Panc1 (cell line): ENCODE measurements at regions not wholly inside any gene's neighbourhood (a gene's known extent, or its start where the extent isn't known, plus 50 kb on each side); places are given as distances from the start of the nearest gene placed in this dataset.

Experiments used
- ATAC-seq: fragments of 200-7000 bp; cut with Tn5 transposase; 2 replicates; pipeline ENCODE4 v1.9.1; 2020; ENCODE audit warnings: mild to moderate bottlenecking, moderate library complexity
- BruUV-seq: library from RNA; stranded (reverse); fragments of 400-500 nt; replicated peaks from 2 replicates; lab custom pipeline; 2021; lab: Mats Ljungman, UMichigan
- CTCF ChIA-PET: fragments of 300-600 bp; sonication (Branson Sonifier 250); formaldehyde crosslinking; loops from one replicate; lab custom pipeline; 2022; ENCODE audit warnings: antibody characterized with exemption; lab: Charles Lee
- POLR2A ChIA-PET: fragments of 300-600 bp; sonication (Branson Sonifier 250); formaldehyde crosslinking; loops from one replicate; lab custom pipeline; 2022; ENCODE audit warnings: antibody characterized with exemption; lab: Charles Lee
- DNase-seq: peaks from one replicate; pipeline ENCODE4 v3.0.0-alpha.2; 2010; ENCODE audit warnings: low read depth, low spot score
- H3K27ac ChIP-seq: 2 replicates; pipeline ENCODE4 v1.5.1; 2011; ENCODE audit warnings: mild to moderate bottlenecking, low read length, inconsistent platforms
- H3K27me3 ChIP-seq: fragments of 200-500 bp; sonication (Bioruptor generic); 2 replicates; pipeline ENCODE4 v1.6.0; 2014; ENCODE audit warnings: low read length, inconsistent platforms; ENCODE audit not compliant: control insufficient read depth, insufficient read depth
- H3K36me3 ChIP-seq: fragments of 200-500 bp; sonication (Bioruptor generic); 2 replicates; pipeline ENCODE4 v1.5.1; 2014; ENCODE audit warnings: inconsistent platforms, mild to moderate bottlenecking, low read length, moderate library complexity; ENCODE audit not compliant: control insufficient read depth, insufficient read depth
- H3K4me1 ChIP-seq: 2 replicates; pipeline ENCODE4 v1.5.1; 2011; ENCODE audit warnings: inconsistent platforms, mild to moderate bottlenecking, low read length, moderate library complexity; ENCODE audit not compliant: control insufficient read depth, insufficient read depth
- H3K4me3 ChIP-seq, 2 experiments: 2 replicates each; pipeline ENCODE4 v1.5.1; 2011 to 2012; ENCODE audit warnings: low read depth in 2 of 2, low read length in 2 of 2, mild to moderate bottlenecking in 2 of 2, inconsistent platforms in 1 of 2, moderate library complexity in 1 of 2
- H3K9me3 ChIP-seq: fragments of 200-500 bp; sonication (Bioruptor generic); 2 replicates; pipeline ENCODE4 v1.5.1; 2014; ENCODE audit warnings: low read depth, mild to moderate bottlenecking, inconsistent platforms, low read length, moderate library complexity; ENCODE audit not compliant: control insufficient read depth, insufficient read depth
- POLR2AphosphoS5 ChIP-seq: IDR thresholded peaks from 2 replicates; pipeline ENCODE4 v1.6.1; 2012; ENCODE audit warnings: mild to moderate bottlenecking, low read depth, low read length, moderate library complexity
- SIN3A ChIP-seq: IDR thresholded peaks from 2 replicates; pipeline ENCODE4 v1.6.1; 2012; ENCODE audit warnings: low read depth, mild to moderate bottlenecking, low read length, moderate library complexity, borderline replicate concordance; ENCODE audit not compliant: insufficient read depth
- TCF7L2 ChIP-seq: IDR thresholded peaks from 2 replicates; pipeline ENCODE4 v1.6.1; 2011; ENCODE audit warnings: mild to moderate bottlenecking, low read depth, low read length, inconsistent platforms
- in situ Hi-C: cut with HindIII; loops from 2 replicates; pipeline ENCODE4 v1.10.0; 2016; ENCODE audit warnings: low sequenced_read_pairs, low pct_unique_long_range_greater_than_20kb
- intact Hi-C: fragments of 100-400 bp; cut with micrococcal nuclease; formaldehyde crosslinking; loops from one replicate; pipeline ENCODE4 v1.10.0; 2022; ENCODE audit not compliant: unreplicated experiment
- TF ChIP-seq, protein P1 (sequence below), 2 experiments: IDR thresholded peaks; 2 replicates each; pipeline ENCODE4 v1.6.1; 2011 to 2012; ENCODE audit warnings: low read depth in 2 of 2, control low read depth in 1 of 2, low read length in 1 of 2, mild to moderate bottlenecking in 1 of 2, moderate library complexity in 1 of 2; ENCODE audit not compliant: insufficient read depth in 1 of 2
- TF ChIP-seq, protein P2 (sequence below): fragments of 450-650 bp; IDR thresholded peaks from 2 replicates; pipeline ENCODE4 v1.5.1; 2017; ENCODE audit warnings: mild to moderate bottlenecking

DNA sequence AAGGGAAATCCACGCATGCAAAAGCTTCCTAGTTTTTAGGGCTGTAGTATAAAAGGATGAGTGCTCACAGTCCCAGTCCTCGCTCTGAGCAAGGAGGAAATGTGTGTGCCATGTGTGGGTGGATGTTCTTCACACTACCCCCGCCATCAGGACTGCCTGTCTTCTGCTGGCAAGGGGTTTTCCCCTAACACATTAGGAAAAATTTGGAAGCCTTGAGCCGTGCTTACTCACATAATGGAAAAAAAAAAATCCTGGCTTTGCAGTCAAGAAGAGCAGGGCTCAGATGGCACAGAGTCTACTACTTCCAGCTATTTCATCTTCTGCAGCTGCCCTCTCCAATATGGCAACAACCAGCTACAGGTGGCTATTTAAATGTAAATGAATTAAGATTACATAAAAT lies 363.1 kb downstream of the PLPP3 start:
- POLR2A ChIA-PET: no interaction called here
- TF ChIP-seq, protein P1, sequence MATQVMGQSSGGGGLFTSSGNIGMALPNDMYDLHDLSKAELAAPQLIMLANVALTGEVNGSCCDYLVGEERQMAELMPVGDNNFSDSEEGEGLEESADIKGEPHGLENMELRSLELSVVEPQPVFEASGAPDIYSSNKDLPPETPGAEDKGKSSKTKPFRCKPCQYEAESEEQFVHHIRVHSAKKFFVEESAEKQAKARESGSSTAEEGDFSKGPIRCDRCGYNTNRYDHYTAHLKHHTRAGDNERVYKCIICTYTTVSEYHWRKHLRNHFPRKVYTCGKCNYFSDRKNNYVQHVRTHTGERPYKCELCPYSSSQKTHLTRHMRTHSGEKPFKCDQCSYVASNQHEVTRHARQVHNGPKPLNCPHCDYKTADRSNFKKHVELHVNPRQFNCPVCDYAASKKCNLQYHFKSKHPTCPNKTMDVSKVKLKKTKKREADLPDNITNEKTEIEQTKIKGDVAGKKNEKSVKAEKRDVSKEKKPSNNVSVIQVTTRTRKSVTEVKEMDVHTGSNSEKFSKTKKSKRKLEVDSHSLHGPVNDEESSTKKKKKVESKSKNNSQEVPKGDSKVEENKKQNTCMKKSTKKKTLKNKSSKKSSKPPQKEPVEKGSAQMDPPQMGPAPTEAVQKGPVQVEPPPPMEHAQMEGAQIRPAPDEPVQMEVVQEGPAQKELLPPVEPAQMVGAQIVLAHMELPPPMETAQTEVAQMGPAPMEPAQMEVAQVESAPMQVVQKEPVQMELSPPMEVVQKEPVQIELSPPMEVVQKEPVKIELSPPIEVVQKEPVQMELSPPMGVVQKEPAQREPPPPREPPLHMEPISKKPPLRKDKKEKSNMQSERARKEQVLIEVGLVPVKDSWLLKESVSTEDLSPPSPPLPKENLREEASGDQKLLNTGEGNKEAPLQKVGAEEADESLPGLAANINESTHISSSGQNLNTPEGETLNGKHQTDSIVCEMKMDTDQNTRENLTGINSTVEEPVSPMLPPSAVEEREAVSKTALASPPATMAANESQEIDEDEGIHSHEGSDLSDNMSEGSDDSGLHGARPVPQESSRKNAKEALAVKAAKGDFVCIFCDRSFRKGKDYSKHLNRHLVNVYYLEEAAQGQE (IDR thresholded peaks at IDR 0.05; ENCODE audit: insufficient read depth in 1 of 2, low read depth in 2 of 2, low read length in 1 of 2): no peak
- TF ChIP-seq SIN3A (no peak), POLR2AphosphoS5 (no peak), TCF7L2 (no peak)
- TF ChIP-seq, protein P2, sequence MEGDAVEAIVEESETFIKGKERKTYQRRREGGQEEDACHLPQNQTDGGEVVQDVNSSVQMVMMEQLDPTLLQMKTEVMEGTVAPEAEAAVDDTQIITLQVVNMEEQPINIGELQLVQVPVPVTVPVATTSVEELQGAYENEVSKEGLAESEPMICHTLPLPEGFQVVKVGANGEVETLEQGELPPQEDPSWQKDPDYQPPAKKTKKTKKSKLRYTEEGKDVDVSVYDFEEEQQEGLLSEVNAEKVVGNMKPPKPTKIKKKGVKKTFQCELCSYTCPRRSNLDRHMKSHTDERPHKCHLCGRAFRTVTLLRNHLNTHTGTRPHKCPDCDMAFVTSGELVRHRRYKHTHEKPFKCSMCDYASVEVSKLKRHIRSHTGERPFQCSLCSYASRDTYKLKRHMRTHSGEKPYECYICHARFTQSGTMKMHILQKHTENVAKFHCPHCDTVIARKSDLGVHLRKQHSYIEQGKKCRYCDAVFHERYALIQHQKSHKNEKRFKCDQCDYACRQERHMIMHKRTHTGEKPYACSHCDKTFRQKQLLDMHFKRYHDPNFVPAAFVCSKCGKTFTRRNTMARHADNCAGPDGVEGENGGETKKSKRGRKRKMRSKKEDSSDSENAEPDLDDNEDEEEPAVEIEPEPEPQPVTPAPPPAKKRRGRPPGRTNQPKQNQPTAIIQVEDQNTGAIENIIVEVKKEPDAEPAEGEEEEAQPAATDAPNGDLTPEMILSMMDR: no peak
- Histone ChIP-seq H3K4me3 (no peak overlapping the region), H3K4me1 (no peaks in the 10 kb centered on the region), H3K9me3 (no peaks in the 10 kb centered on the region), H3K27me3 (no peaks in the 10 kb centered on the region), H3K36me3 (no peaks in the 10 kb centered on the region), H3K27ac (no peak overlapping the region)
- intact Hi-C loops (no loop called here), in situ Hi-C loops (no loop called here)
- DNase-seq (no peak), ATAC-seq (no peak)
- no TSS peak for BruUV-seq
- CTCF ChIA-PET: no interaction called here

DNA sequence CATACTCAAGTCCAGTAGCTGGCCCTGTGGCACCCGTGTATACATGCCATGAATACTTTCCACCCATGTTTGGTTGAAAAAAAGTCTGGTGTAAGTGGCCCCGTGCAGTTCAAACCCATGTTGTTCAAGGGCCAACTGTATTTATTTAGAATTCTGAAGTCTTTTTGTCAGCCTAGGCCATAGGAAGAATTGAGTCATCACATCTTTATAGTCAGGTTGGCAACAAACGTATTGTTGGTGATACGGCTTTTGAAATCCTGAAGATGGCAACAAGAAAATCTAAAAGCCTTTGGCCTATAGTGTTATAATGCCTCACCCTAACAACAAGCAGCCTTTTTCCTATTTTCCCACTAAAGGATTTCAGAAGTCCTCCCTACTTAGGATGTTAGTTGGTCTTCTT lies 363.6 kb downstream of the PLPP3 start:
- no peaks in the 10 kb centered on the region for H3K4me1 ChIP-seq
- ChIA-PET CTCF (no interaction called here), POLR2A (no interaction called here)
- TF ChIP-seq TCF7L2 (no peak), POLR2AphosphoS5 (no peak), SIN3A (no peak)
- TF ChIP-seq, protein P2: no peak
- TF ChIP-seq, protein P1 (IDR thresholded peaks at IDR 0.05; ENCODE audit: insufficient read depth in 1 of 2, low read depth in 2 of 2, low read length in 1 of 2): no peak
- intact Hi-C loops (no loop called here), in situ Hi-C loops (no loop called here)
- no peaks in the 10 kb centered on the region for H3K36me3 ChIP-seq
- no peaks in the 10 kb centered on the region for H3K9me3 ChIP-seq
- no TSS peak for BruUV-seq
- no peak for ATAC-seq
- H3K27ac ChIP-seq: no peak overlapping the region
- no peak overlapping the region for H3K4me3 ChIP-seq
- H3K27me3 ChIP-seq: no peaks in the 10 kb centered on the region
- no peak for DNase-seq
